ENCODE measurements at regions not wholly inside any gene's neighbourhood (a gene's known extent, or its start where the extent isn't known, plus 50 kb on each side); places are given as distances from the start of the nearest gene placed in this dataset.

DNA sequence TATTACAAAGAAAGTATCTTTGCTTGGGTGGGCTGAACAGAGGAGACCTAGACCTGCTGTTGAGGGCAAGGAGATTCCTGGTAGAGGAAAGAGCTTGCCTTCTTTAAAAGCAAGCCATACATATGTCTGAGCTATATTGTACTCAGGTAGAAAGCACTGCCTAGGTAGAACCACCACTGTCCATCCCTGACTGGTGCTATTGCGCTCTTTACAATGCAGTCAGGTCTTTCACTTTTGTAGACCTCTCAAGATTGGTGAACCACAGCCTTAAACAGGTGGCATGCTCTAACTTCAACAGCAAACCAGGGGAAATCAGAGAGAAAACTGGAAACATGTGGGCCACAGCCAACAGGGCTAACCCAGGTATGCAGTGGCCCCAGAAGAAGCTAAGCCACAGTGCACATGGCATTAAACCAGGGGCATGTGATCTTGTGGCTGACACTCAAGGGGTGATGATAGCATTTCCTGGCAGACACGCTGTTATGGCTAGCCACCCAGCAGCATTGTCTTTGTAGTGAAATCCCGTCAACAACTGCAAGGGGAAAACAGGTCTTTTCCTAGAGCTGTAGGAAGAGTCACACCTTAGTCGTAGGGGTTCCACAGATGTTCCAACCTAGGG, 253.9 kb upstream of the PCSK5 start:
- Histone ChIP-seq H3K36me3 (ENCODE audit: control insufficient read depth in 4 of 4, insufficient read depth in 3 of 4, low read depth in 1 of 4, low read length in 3 of 4) (no peaks in the 10 kb centered on the region), H3K27ac (ENCODE audit: low read depth in 1 of 2, low read length in 2 of 2) (no peak overlapping the region), H3K9ac (ENCODE audit: low read depth in 1 of 2, low read length in 2 of 2) (no peak overlapping the region), H3K4me3 (ENCODE audit: low read depth in 1 of 3, low read length in 3 of 3) (no peak overlapping the region), H3K4me1 (ENCODE audit: control insufficient read depth in 4 of 4, insufficient read depth in 4 of 4, low read length in 3 of 4) (peaks cover 0 to 12% (median 8%) of the 10 kb centered on the region in 4 donors), H3K27me3 (ENCODE audit: control insufficient read depth in 4 of 4, insufficient read depth in 4 of 4, low read length in 3 of 4) (peaks cover 0 to 3% (median 0%) of the 10 kb centered on the region in 4 donors), H3K9me3 (ENCODE audit: control insufficient read depth in 4 of 4, low read length in 3 of 4) (no peaks in the 10 kb centered on the region)
- WGBS: 87% methylated on average over 4 of the region's 4 CpGs
- no peak for TF ChIP-seq YY1 (IDR thresholded peaks at IDR 0.05)
- no peak for TF ChIP-seq RAD21 (IDR thresholded peaks at IDR 0.05)
- no peak for TF ChIP-seq JUND (IDR thresholded peaks at IDR 0.05)
- no peak for TF ChIP-seq FOXA2 (IDR thresholded peaks at IDR 0.05)
- no peak for TF ChIP-seq HNF4A (conservative IDR thresholded peaks at IDR 0.05)
- TF ChIP-seq, protein P1, sequence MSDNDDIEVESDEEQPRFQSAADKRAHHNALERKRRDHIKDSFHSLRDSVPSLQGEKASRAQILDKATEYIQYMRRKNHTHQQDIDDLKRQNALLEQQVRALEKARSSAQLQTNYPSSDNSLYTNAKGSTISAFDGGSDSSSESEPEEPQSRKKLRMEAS (IDR thresholded peaks at IDR 0.05): no peak
- no peak for TF ChIP-seq RXRA (IDR thresholded peaks at IDR 0.05)
- TF ChIP-seq, protein P2, sequence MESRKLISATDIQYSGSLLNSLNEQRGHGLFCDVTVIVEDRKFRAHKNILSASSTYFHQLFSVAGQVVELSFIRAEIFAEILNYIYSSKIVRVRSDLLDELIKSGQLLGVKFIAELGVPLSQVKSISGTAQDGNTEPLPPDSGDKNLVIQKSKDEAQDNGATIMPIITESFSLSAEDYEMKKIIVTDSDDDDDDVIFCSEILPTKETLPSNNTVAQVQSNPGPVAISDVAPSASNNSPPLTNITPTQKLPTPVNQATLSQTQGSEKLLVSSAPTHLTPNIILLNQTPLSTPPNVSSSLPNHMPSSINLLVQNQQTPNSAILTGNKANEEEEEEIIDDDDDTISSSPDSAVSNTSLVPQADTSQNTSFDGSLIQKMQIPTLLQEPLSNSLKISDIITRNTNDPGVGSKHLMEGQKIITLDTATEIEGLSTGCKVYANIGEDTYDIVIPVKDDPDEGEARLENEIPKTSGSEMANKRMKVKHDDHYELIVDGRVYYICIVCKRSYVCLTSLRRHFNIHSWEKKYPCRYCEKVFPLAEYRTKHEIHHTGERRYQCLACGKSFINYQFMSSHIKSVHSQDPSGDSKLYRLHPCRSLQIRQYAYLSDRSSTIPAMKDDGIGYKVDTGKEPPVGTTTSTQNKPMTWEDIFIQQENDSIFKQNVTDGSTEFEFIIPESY (IDR thresholded peaks at IDR 0.05): no peak
- no peak for TF ChIP-seq EGR1 (IDR thresholded peaks at IDR 0.05; ENCODE audit: low read depth in 2 of 2)
- TF ChIP-seq FOXA1 (IDR thresholded peaks at IDR 0.05): no peak
- TF ChIP-seq, protein P3, sequence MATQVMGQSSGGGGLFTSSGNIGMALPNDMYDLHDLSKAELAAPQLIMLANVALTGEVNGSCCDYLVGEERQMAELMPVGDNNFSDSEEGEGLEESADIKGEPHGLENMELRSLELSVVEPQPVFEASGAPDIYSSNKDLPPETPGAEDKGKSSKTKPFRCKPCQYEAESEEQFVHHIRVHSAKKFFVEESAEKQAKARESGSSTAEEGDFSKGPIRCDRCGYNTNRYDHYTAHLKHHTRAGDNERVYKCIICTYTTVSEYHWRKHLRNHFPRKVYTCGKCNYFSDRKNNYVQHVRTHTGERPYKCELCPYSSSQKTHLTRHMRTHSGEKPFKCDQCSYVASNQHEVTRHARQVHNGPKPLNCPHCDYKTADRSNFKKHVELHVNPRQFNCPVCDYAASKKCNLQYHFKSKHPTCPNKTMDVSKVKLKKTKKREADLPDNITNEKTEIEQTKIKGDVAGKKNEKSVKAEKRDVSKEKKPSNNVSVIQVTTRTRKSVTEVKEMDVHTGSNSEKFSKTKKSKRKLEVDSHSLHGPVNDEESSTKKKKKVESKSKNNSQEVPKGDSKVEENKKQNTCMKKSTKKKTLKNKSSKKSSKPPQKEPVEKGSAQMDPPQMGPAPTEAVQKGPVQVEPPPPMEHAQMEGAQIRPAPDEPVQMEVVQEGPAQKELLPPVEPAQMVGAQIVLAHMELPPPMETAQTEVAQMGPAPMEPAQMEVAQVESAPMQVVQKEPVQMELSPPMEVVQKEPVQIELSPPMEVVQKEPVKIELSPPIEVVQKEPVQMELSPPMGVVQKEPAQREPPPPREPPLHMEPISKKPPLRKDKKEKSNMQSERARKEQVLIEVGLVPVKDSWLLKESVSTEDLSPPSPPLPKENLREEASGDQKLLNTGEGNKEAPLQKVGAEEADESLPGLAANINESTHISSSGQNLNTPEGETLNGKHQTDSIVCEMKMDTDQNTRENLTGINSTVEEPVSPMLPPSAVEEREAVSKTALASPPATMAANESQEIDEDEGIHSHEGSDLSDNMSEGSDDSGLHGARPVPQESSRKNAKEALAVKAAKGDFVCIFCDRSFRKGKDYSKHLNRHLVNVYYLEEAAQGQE (IDR thresholded peaks at IDR 0.05): no peak
- TF ChIP-seq, protein P4, sequence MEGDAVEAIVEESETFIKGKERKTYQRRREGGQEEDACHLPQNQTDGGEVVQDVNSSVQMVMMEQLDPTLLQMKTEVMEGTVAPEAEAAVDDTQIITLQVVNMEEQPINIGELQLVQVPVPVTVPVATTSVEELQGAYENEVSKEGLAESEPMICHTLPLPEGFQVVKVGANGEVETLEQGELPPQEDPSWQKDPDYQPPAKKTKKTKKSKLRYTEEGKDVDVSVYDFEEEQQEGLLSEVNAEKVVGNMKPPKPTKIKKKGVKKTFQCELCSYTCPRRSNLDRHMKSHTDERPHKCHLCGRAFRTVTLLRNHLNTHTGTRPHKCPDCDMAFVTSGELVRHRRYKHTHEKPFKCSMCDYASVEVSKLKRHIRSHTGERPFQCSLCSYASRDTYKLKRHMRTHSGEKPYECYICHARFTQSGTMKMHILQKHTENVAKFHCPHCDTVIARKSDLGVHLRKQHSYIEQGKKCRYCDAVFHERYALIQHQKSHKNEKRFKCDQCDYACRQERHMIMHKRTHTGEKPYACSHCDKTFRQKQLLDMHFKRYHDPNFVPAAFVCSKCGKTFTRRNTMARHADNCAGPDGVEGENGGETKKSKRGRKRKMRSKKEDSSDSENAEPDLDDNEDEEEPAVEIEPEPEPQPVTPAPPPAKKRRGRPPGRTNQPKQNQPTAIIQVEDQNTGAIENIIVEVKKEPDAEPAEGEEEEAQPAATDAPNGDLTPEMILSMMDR (IDR thresholded peaks at IDR 0.05; ENCODE audit: low read depth, low read length, missing input control): no peak
- TF ChIP-seq SP1 (IDR thresholded peaks at IDR 0.05): no peak
- no peak for DNase-seq (ENCODE audit: low spot score)

DNA sequence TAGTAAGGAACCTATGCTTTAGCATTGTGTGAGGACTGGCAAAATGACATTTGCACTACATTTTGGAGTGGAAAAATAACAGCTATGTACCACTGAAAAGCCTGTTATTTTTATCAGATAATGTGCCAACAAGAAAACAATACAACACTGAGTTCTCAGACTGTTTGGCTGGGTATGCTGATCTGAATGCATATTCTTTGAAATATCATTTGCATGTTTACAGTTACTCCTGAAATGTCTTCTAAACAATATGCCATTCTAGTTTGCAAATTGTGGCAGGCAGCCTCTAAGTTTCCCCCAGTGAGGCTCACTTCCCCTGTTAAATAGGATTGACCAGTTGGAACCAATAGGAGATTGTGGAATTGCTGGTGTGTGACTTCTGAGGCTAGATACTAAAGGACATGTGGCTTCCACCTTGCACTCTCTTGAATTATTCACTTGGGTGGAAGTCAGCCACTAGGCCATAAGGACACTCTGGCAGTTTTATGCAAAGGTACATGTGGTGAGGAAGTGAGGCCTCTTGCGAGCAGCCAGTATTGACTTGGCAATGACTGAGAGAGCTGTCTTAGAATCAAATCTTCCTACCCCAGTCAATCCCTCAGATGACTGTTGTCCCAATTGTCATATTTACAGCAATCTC, 250.4 kb upstream of the PCSK5 start:
- 93% methylated on average over 1 of the region's 1 CpG for WGBS
- TF ChIP-seq, protein P5, sequence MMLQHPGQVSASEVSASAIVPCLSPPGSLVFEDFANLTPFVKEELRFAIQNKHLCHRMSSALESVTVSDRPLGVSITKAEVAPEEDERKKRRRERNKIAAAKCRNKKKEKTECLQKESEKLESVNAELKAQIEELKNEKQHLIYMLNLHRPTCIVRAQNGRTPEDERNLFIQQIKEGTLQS (IDR thresholded peaks at IDR 0.05): no peak
- no peak for TF ChIP-seq HNF4G (IDR thresholded peaks at IDR 0.05)
- TF ChIP-seq FOXA2 (IDR thresholded peaks at IDR 0.05): no peak
- no peak for TF ChIP-seq RAD21 (IDR thresholded peaks at IDR 0.05)
- TF ChIP-seq NR2F2 (IDR thresholded peaks at IDR 0.05): no peak
- TF ChIP-seq, protein P4 (IDR thresholded peaks at IDR 0.05; ENCODE audit: low read depth, low read length, missing input control): no peak
- TF ChIP-seq, protein P3 (IDR thresholded peaks at IDR 0.05): no peak
- TF ChIP-seq HNF4A (conservative IDR thresholded peaks at IDR 0.05): no peak
- TF ChIP-seq FOXA1 (IDR thresholded peaks at IDR 0.05): no peak

More for the DNA sequence above, 250.4 kb upstream of the PCSK5 start:
- no peak overlapping the region for H3K4me3 ChIP-seq (ENCODE audit: low read depth in 1 of 3, low read length in 3 of 3)
- no peak for DNase-seq (ENCODE audit: low spot score)
- peaks cover 0 to 5% (median 0%) of the 10 kb centered on the region in 4 donors for H3K4me1 ChIP-seq (ENCODE audit: control insufficient read depth in 4 of 4, insufficient read depth in 4 of 4, low read length in 3 of 4)
- H3K27me3 ChIP-seq (ENCODE audit: control insufficient read depth in 4 of 4, insufficient read depth in 4 of 4, low read length in 3 of 4): peaks cover 0 to 3% (median 0%) of the 10 kb centered on the region in 4 donors
- no peak overlapping the region for H3K27ac ChIP-seq (ENCODE audit: low read depth in 1 of 2, low read length in 2 of 2)
- no peaks in the 10 kb centered on the region for H3K36me3 ChIP-seq (ENCODE audit: control insufficient read depth in 4 of 4, insufficient read depth in 3 of 4, low read depth in 1 of 4, low read length in 3 of 4)
- H3K9me3 ChIP-seq (ENCODE audit: control insufficient read depth in 4 of 4, low read length in 3 of 4): no peaks in the 10 kb centered on the region
- H3K9ac ChIP-seq (ENCODE audit: low read depth in 1 of 2, low read length in 2 of 2): no peak overlapping the region

Data from liver (tissue), 8 donors.